WTC11 (cell line): ENCODE measurements at regions not wholly inside any gene's neighbourhood (a gene's known extent, or its start where the extent isn't known, plus 50 kb on each side); places are given as distances from the start of the nearest gene placed in this dataset.

ENCODE experiments used
- ATAC-seq: fragments of 200-7000 bp; cut with Tn5 transposase; 2 replicates; pipeline ENCODE4 v1.10.0; 2021; ENCODE audit warnings: mild to moderate bottlenecking, moderate library complexity
- CTCF ChIA-PET: fragments of 300-600 bp; sonication (Branson Sonifier 250); formaldehyde crosslinking; loops from one replicate; lab custom pipeline; 2021; ENCODE audit warnings: antibody characterized with exemption; lab: Charles Lee
- POLR2A ChIA-PET: fragments of 350-600 bp; sonication (Branson Sonifier 250); formaldehyde crosslinking; loops from one replicate; lab custom pipeline; 2021; ENCODE audit warnings: antibody characterized with exemption; lab: Charles Lee
- DNase-seq: peaks from one replicate; pipeline ENCODE4 v3.0.0; 2021; ENCODE audit warnings: low spot score
- H3K27ac Mint-ChIP-seq: 2 replicates; pipeline ENCODE4 v1.8.0; 2021; ENCODE audit warnings: mixed read lengths
- H3K27me3 Mint-ChIP-seq: 2 replicates; pipeline ENCODE4 v1.8.0; 2021; ENCODE audit warnings: low read depth, mild to moderate bottlenecking, moderate library complexity, mixed read lengths
- H3K36me3 Mint-ChIP-seq: 2 replicates; pipeline ENCODE4 v1.8.0; 2021; ENCODE audit warnings: mixed read lengths
- H3K4me1 Mint-ChIP-seq: 2 replicates; pipeline ENCODE4 v1.8.0; 2022; ENCODE audit warnings: mixed read lengths
- H3K4me3 Mint-ChIP-seq: 2 replicates; pipeline ENCODE4 v1.8.0; 2021; ENCODE audit warnings: mild to moderate bottlenecking, moderate library complexity, mixed read lengths
- H3K9me3 Mint-ChIP-seq: 2 replicates; pipeline ENCODE4 v1.8.0; 2021; ENCODE audit warnings: mixed read lengths
- ARID4B ChIP-seq: sonication (generic); formaldehyde crosslinking; IDR thresholded peaks from 2 replicates; pipeline ENCODE4 v1.8.0; 2023; ENCODE audit warnings: missing genetic modification reagents, mild to moderate bottlenecking, borderline replicate concordance
- ATF3 ChIP-seq: sonication (generic); formaldehyde crosslinking; conservative IDR thresholded peaks from 2 replicates; pipeline ENCODE4 v1.8.1; 2022; ENCODE audit warnings: mild to moderate bottlenecking, missing genetic modification reagents
- E2F1 ChIP-seq: sonication (generic); formaldehyde crosslinking; IDR thresholded peaks from 2 replicates; pipeline ENCODE4 v1.8.0; 2022; ENCODE audit warnings: mild to moderate bottlenecking, missing genetic modification reagents
- E2F4 ChIP-seq: sonication (generic); formaldehyde crosslinking; IDR thresholded peaks from 2 replicates; pipeline ENCODE4 v1.8.1; 2022; ENCODE audit warnings: low read depth, mild to moderate bottlenecking, moderate library complexity, missing genetic modification reagents, borderline replicate concordance
- ESRRA ChIP-seq: sonication (generic); formaldehyde crosslinking; IDR thresholded peaks from 2 replicates; pipeline ENCODE4 v1.8.1; 2022; ENCODE audit warnings: mild to moderate bottlenecking, missing genetic modification reagents, borderline replicate concordance
- FOXP1 ChIP-seq: sonication (generic); formaldehyde crosslinking; IDR thresholded peaks from 2 replicates; pipeline ENCODE4 v1.8.0; 2022; ENCODE audit warnings: missing genetic modification reagents, mild to moderate bottlenecking, moderate library complexity, borderline replicate concordance
- IRF2 ChIP-seq: sonication (generic); formaldehyde crosslinking; IDR thresholded peaks from 2 replicates; pipeline ENCODE4 v1.8.0; 2022; ENCODE audit warnings: low read depth, missing genetic modification reagents, borderline replicate concordance
- JAZF1 ChIP-seq: fragments of 250-450 bp; sonication (Bioruptor Pico); IDR thresholded peaks from 2 replicates; pipeline ENCODE4 v1.9.0; 2021; ENCODE audit warnings: moderate library complexity, mild to moderate bottlenecking, inconsistent platforms
- JUN ChIP-seq: sonication (generic); formaldehyde crosslinking; IDR thresholded peaks from 2 replicates; pipeline ENCODE4 v1.8.0; 2023; ENCODE audit warnings: mild to moderate bottlenecking, missing genetic modification reagents
- MXD4 ChIP-seq: fragments of 250-450 bp; sonication (Bioruptor Pico); IDR thresholded peaks from 2 replicates; pipeline ENCODE4 v1.8.0; 2021; ENCODE audit warnings: mild to moderate bottlenecking, moderate library complexity, borderline replicate concordance
- NR1H2 ChIP-seq: sonication (generic); formaldehyde crosslinking; IDR thresholded peaks from 2 replicates; pipeline ENCODE4 v1.9.0; 2021; ENCODE audit warnings: mild to moderate bottlenecking, moderate library complexity, missing genetic modification reagents
- PRRX2 ChIP-seq: fragments of 250-450 bp; sonication (Bioruptor Pico); IDR thresholded peaks from 2 replicates; pipeline ENCODE4 v1.8.0; 2021; ENCODE audit warnings: mild to moderate bottlenecking
- TP53 ChIP-seq: sonication (generic); formaldehyde crosslinking; IDR thresholded peaks from 2 replicates; pipeline ENCODE4 v1.8.1; 2023; ENCODE audit warnings: mild to moderate bottlenecking, missing genetic modification reagents
- USF1 ChIP-seq: sonication (generic); formaldehyde crosslinking; IDR thresholded peaks from 2 replicates; pipeline ENCODE4 v1.8.0; 2022; ENCODE audit warnings: mild to moderate bottlenecking, missing genetic modification reagents
- ZBTB43 ChIP-seq: sonication (generic); formaldehyde crosslinking; IDR thresholded peaks from 2 replicates; pipeline ENCODE4 v1.8.1; 2023; ENCODE audit warnings: mild to moderate bottlenecking, missing genetic modification reagents
- ZNF121 ChIP-seq: sonication (generic); formaldehyde crosslinking; IDR thresholded peaks from 2 replicates; pipeline ENCODE4 v1.8.0; 2023; ENCODE audit warnings: missing genetic modification reagents
- ZNF423 ChIP-seq: fragments of 250-450 bp; sonication (Bioruptor Pico); IDR thresholded peaks from 2 replicates; pipeline ENCODE4 v2.1.2; 2022; ENCODE audit warnings: mild to moderate bottlenecking, moderate library complexity

GRCh38 chr4:173468314-173468713, 61.7 kb downstream of the HAND2 start:
- Mint-ChIP-seq H3K36me3 (no peaks in the 10 kb centered on the region), H3K4me1 (peaks cover 2% of the 10 kb centered on the region), H3K4me3 (no peak overlapping the region), H3K27ac (no peak overlapping the region), H3K9me3 (no peaks in the 10 kb centered on the region), H3K27me3 (no peaks in the 10 kb centered on the region)
- TF ChIP-seq ZBTB43 (CRISPR knock-in tag) (no peak), NR1H2 (CRISPR knock-in tag) (no peak), ZNF121 (no peak), JUN (no peak), ESRRA (no peak), E2F1 (no peak), FOXP1 (CRISPR knock-in tag) (no peak), USF1 (CRISPR knock-in tag) (no peak), ZNF423 (no peak), E2F4 (no peak), PRRX2 (CRISPR knock-in tag) (no peak), IRF2 (CRISPR knock-in tag) (no peak), ATF3 (CRISPR knock-in tag) (no peak), JAZF1 (CRISPR knock-in tag) (no peak), ARID4B (no peak), MXD4 (CRISPR knock-in tag) (no peak)
- ChIA-PET POLR2A (no interaction called here), CTCF (no interaction called here)
- DNase-seq, result no peak
- ATAC-seq, result no peak

- ATAC-seq (no peak), DNase-seq (no peak)
- no peak for TF ChIP-seq TP53 (CRISPR knock-in tag)
- no peak overlapping the region for H3K27ac Mint-ChIP-seq
- no peaks in the 10 kb centered on the region for H3K4me1 Mint-ChIP-seq
- no peaks in the 10 kb centered on the region for H3K36me3 Mint-ChIP-seq
- POLR2A ChIA-PET, result no interaction called here
- H3K9me3 Mint-ChIP-seq, result no peaks in the 10 kb centered on the region
- CTCF ChIA-PET, result no interaction called here
- no peak overlapping the region for H3K4me3 Mint-ChIP-seq
- no peaks in the 10 kb centered on the region for H3K27me3 Mint-ChIP-seq
These were observed 63.9 kb downstream of the HAND2 start for GRCh38 chr4:173466101-173466500.
